ENCODE measurements at regions not wholly inside any gene's neighbourhood (a gene's known extent, or its start where the extent isn't known, plus 50 kb on each side); places are given as distances from the start of the nearest gene placed in this dataset.

- Histone ChIP-seq H3K9ac (ENCODE audit: low read length) (no peak overlapping the region), H3K4me1 (ENCODE audit: control insufficient read depth in 1 of 2, insufficient read depth in 2 of 2, low read length in 2 of 2) (no peaks in the 10 kb centered on the region), H4K20me1 (ENCODE audit: insufficient read depth) (no peaks in the 10 kb centered on the region), H3K4me2 (ENCODE audit: low read length) (no peak overlapping the region), H3K9me2 (ENCODE audit: insufficient read depth) (no peaks in the 10 kb centered on the region), H3K27me3 (ENCODE audit: insufficient read depth, low read length) (peaks cover 67% of the 10 kb centered on the region), H3K79me2 (ENCODE audit: insufficient read depth, low read length) (no peaks in the 10 kb centered on the region), H3K27ac (ENCODE audit: low read depth, low read length) (no peak overlapping the region), H3K4me3 (replicated peaks in 1 of 2; ENCODE audit: low read depth in 1 of 2, low read length in 2 of 2) (no peak overlapping the region), H3K9me3 (ENCODE audit: control insufficient read depth in 1 of 2, insufficient read depth in 1 of 2, low read depth in 1 of 2, low read length in 2 of 2) (no peaks in the 10 kb centered on the region), H2AFZ (ENCODE audit: low read depth, low read length, poor library complexity, severe bottlenecking) (no peak overlapping the region), H3K36me3 (ENCODE audit: control insufficient read depth in 1 of 2, insufficient read depth in 2 of 2, low read length in 2 of 2) (no peaks in the 10 kb centered on the region)
- intact Hi-C loops (cut with micrococcal nuclease), result no loop called here
- CTCF ChIA-PET, result no interaction called here
- BruUV-seq (replicated peaks), result no TSS peak
- ATAC-seq (no peak), DNase-seq (ENCODE audit: low read depth, low spot score) (no peak)
- POLR2A ChIA-PET, result no interaction called here
- RAD21 ChIA-PET (ENCODE audit: low non-redundant PET in 1 of 2, low total read pairs in 2 of 2, uncharacterized antibody in 2 of 2, unreplicated experiment in 2 of 2), result no interaction called here
- TF ChIP-seq YY1 (IDR thresholded peaks at IDR 0.05; ENCODE audit: extremely low read depth, insufficient replicate concordance, low read depth, low read length) (no peak), SRF (IDR thresholded peaks at IDR 0.05; ENCODE audit: low read depth) (no peak)
Measured at GRCh38 chr1:223478606-223479005, 85.4 kb downstream of the CCDC185 start.

GRCh38 chr1:223479261-223479660 lies 86.0 kb downstream of the CCDC185 start:
- H3K9me2 ChIP-seq (ENCODE audit: insufficient read depth), result no peaks in the 10 kb centered on the region
- POLR2A ChIA-PET, result no interaction called here
- CTCF ChIA-PET, result no interaction called here
- no TSS peak for BruUV-seq (replicated peaks)
- RAD21 ChIA-PET (ENCODE audit: low non-redundant PET in 1 of 2, low total read pairs in 2 of 2, uncharacterized antibody in 2 of 2, unreplicated experiment in 2 of 2), result no interaction called here
- H4K20me1 ChIP-seq (ENCODE audit: insufficient read depth), result no peaks in the 10 kb centered on the region
- no peaks in the 10 kb centered on the region for H3K79me2 ChIP-seq (ENCODE audit: insufficient read depth, low read length)
- DNase-seq (ENCODE audit: low read depth, low spot score) (no peak), ATAC-seq (no peak)
- H3K27me3 ChIP-seq (ENCODE audit: insufficient read depth, low read length), result peaks cover 62% of the 10 kb centered on the region
- H3K4me3 ChIP-seq (replicated peaks in 1 of 2; ENCODE audit: low read depth in 1 of 2, low read length in 2 of 2), result no peak overlapping the region
- H3K4me1 ChIP-seq (ENCODE audit: control insufficient read depth in 1 of 2, insufficient read depth in 2 of 2, low read length in 2 of 2), result no peaks in the 10 kb centered on the region
- H3K4me2 ChIP-seq (ENCODE audit: low read length), result no peak overlapping the region
- no peak for TF ChIP-seq SRF (IDR thresholded peaks at IDR 0.05; ENCODE audit: low read depth)
- TF ChIP-seq POLR2A (IDR thresholded peaks at IDR 0.05; ENCODE audit: borderline replicate concordance, extremely low read depth, insufficient read depth, insufficient read length), result no peak
- TF ChIP-seq EZH2 (IDR thresholded peaks at IDR 0.05), result no peak
- TF ChIP-seq ZFX (IDR thresholded peaks at IDR 0.05), result no peak
- TF ChIP-seq EGR1 (IDR thresholded peaks at IDR 0.05; ENCODE audit: low read depth), result no peak
- no peak for TF ChIP-seq SIN3A (IDR thresholded peaks at IDR 0.05; ENCODE audit: low read depth)
- TF ChIP-seq TCF7L2 (IDR thresholded peaks at IDR 0.05; ENCODE audit: borderline replicate concordance, extremely low read depth, insufficient read depth, insufficient read length), result no peak
- TF ChIP-seq ZBTB33 (IDR thresholded peaks at IDR 0.05; ENCODE audit: extremely low read depth, insufficient replicate concordance, low read length), result no peak
- TF ChIP-seq POLR2AphosphoS5 (IDR thresholded peaks at IDR 0.05; ENCODE audit: low read depth, low read length), result no peak
- TF ChIP-seq CEBPB (IDR thresholded peaks at IDR 0.05; ENCODE audit: low read depth), result no peak
- no peak for TF ChIP-seq ATF3 (IDR thresholded peaks at IDR 0.05)
- H3K27ac ChIP-seq (ENCODE audit: low read depth, low read length), result no peak overlapping the region
- no peak overlapping the region for H3K9ac ChIP-seq (ENCODE audit: low read length)
- H3K36me3 ChIP-seq (ENCODE audit: control insufficient read depth in 1 of 2, insufficient read depth in 2 of 2, low read length in 2 of 2), result no peaks in the 10 kb centered on the region
- no peaks in the 10 kb centered on the region for H3K9me3 ChIP-seq (ENCODE audit: control insufficient read depth in 1 of 2, insufficient read depth in 1 of 2, low read depth in 1 of 2, low read length in 2 of 2)
- no peak overlapping the region for H2AFZ ChIP-seq (ENCODE audit: low read depth, low read length, poor library complexity, severe bottlenecking)
- intact Hi-C loops (cut with micrococcal nuclease), result no loop called here
